Spleen (tissue), 11 donors: ENCODE measurements at regions not wholly inside any gene's neighbourhood (a gene's known extent, or its start where the extent isn't known, plus 50 kb on each side); places are given as distances from the start of the nearest gene placed in this dataset.

Experiments used
- DNase-seq: peaks from one replicate; pipeline ENCODE4 v3.0.0-alpha.2; 2020
- H3K27ac ChIP-seq, 8 donors: fragments of 200-600 bp; sonication (generic) in 7 of 8; 1 replicate in 4 of 8; 2 replicates in 4 of 8; pipeline versions ENCODE4 v1.5.0 to v1.8.0; 2016 to 2021; ENCODE audit warnings: inconsistent platforms in 4 of 8, mild to moderate bottlenecking in 4 of 8, moderate library complexity in 1 of 8
- H3K27me3 ChIP-seq, 7 donors: fragments of 200-600 bp; sonication (generic) in 6 of 7; replicated peaks in 1 of 7; 1 replicate in 4 of 7; 2 replicates in 3 of 7; pipeline versions ENCODE4 v1.5.0 to v1.8.0; 2016 to 2021; ENCODE audit warnings: inconsistent platforms in 3 of 7, mild to moderate bottlenecking in 1 of 7
- H3K36me3 ChIP-seq, 6 donors: fragments of 200-600 bp; sonication (generic) in 5 of 6; 1 replicate in 4 of 6; 2 replicates in 2 of 6; pipeline versions ENCODE4 v1.5.0 to v1.8.0; 2016 to 2021; ENCODE audit warnings: inconsistent platforms in 2 of 6
- H3K4me1 ChIP-seq, 6 donors: fragments of 200-600 bp; sonication (generic) in 5 of 6; 1 replicate in 3 of 6; 2 replicates in 3 of 6; pipeline versions ENCODE4 v1.5.0 to v1.8.0; 2016 to 2021; ENCODE audit warnings: inconsistent platforms in 3 of 6
- H3K4me3 ChIP-seq, 8 donors: fragments of 200-600 bp; sonication (generic) in 7 of 8; 1 replicate in 4 of 8; 2 replicates in 4 of 8; pipeline versions ENCODE4 v1.5.0 to v1.8.0; 2016 to 2021; ENCODE audit warnings: inconsistent platforms in 4 of 8, mild to moderate bottlenecking in 4 of 8, moderate library complexity in 2 of 8
- H3K9me3 ChIP-seq, 8 donors: fragments of 200-600 bp; sonication (generic) in 7 of 8; 1 replicate in 4 of 8; 2 replicates in 4 of 8; pipeline versions ENCODE4 v1.5.0 to v1.8.0; 2016 to 2021; ENCODE audit warnings: inconsistent platforms in 4 of 8
- CTCF ChIP-seq, 11 experiments: fragments of 200-600 bp in 7 of 11; fragments of 450-650 bp in 4 of 11; sonication (generic) in 4 of 11; IDR thresholded peaks in 8 of 11; conservative IDR thresholded peaks in 3 of 11; 1 replicate in 7 of 11; 2 replicates in 4 of 11; pipeline versions ENCODE4 v1.4.0 to v1.8.0; 2016 to 2021; ENCODE audit warnings: antibody characterized with exemption in 11 of 11, inconsistent platforms in 4 of 11, mild to moderate bottlenecking in 1 of 11
- POLR2A ChIP-seq, 3 donors: fragments of 450-650 bp; IDR thresholded peaks; one replicate each; pipeline ENCODE4 v1.5.1; 2017; ENCODE audit warnings: antibody characterized with exemption in 3 of 3, mild to moderate bottlenecking in 1 of 3
- POLR2AphosphoS5 ChIP-seq, 3 donors: sonication (generic); formaldehyde crosslinking; IDR thresholded peaks; one replicate each; pipeline ENCODE4 v1.5.1; 2017; ENCODE audit warnings: antibody characterized with exemption in 3 of 3
- WGBS, 5 donors: extraction: QIAGEN DNeasy Blood & Tissue Kit in 3 of 5; methylation state at CpG; one replicate each; pipeline versions ENCODE4 v1.1.5 to v1.1.7; 2013 to 2018; 5-methylcytosine and 5-hydroxymethylcytosine counted together
- intact Hi-C: fragments of 100-400 bp; cut with DNase I; formaldehyde crosslinking; loops from one replicate; pipeline ENCODE4 v1.15.0; 2023; ENCODE audit warnings: low total_unique reads
- donor health status: healthy with polysubstance abuse.
- donor health status: DM: no; HTN: no; CAD: no; lungs with moderate emphysema.
- donor health status: DM: no; HTN: no; CAD: no.
- donor health status: Bipolar disorder and iron deficiency.
- donor health status: healthy.
- donor health status: DM: no; HTN: no; CAD: no.
- donor health status: DM: yes; HTN: yes; CAD: no.

- no peaks in the 10 kb centered on the region for H3K4me1 ChIP-seq
- no peaks in the 10 kb centered on the region for H3K27me3 ChIP-seq
- H3K4me3 ChIP-seq, result no peak overlapping the region
- no peak for DNase-seq
- intact Hi-C loops, result no loop called here
- TF ChIP-seq CTCF (IDR thresholded peaks at IDR 0.05 in 8 of 11, conservative IDR thresholded peaks at IDR 0.05 in 3 of 11) (no peak), POLR2A (IDR thresholded peaks at IDR 0.05) (no peak), POLR2AphosphoS5 (IDR thresholded peaks at IDR 0.05) (no peak)
- H3K27ac ChIP-seq, result no peak overlapping the region
- H3K9me3 ChIP-seq, result no peaks in the 10 kb centered on the region
- H3K36me3 ChIP-seq, result no peaks in the 10 kb centered on the region
- 68 to 89% (median 75%) methylated on average over 2 of the region's 2 CpGs for WGBS, 5 donors
Measured at GRCh38 chr1:219489636-219490035, 123.3 kb downstream of the ZC3H11B start.

GRCh38 chr1:219488275-219488674, 124.6 kb downstream of the ZC3H11B start:
- 54 to 76% (median 71%) methylated on average over 1 of the region's 1 CpG for WGBS, 5 donors
- no peaks in the 10 kb centered on the region for H3K4me1 ChIP-seq

GRCh38 chr1:219483530-219483929, 129.4 kb downstream of the ZC3H11B start:
- Histone ChIP-seq H3K4me1 (no peaks in the 10 kb centered on the region), H3K9me3 (no peaks in the 10 kb centered on the region), H3K4me3 (no peak overlapping the region), H3K27ac (no peak overlapping the region), H3K36me3 (no peaks in the 10 kb centered on the region), H3K27me3 (no peaks in the 10 kb centered on the region)
- 91 to 98% (median 92%) methylated on average over 1 of the region's 1 CpG for WGBS, 5 donors
- no peak for TF ChIP-seq CTCF (IDR thresholded peaks at IDR 0.05 in 8 of 11, conservative IDR thresholded peaks at IDR 0.05 in 3 of 11)
- intact Hi-C loops, result no loop called here
- DNase-seq, result no peak

More at GRCh38 chr1:219488275-219488674, 124.6 kb downstream of the ZC3H11B start:
- intact Hi-C loops, result no loop called here
- Histone ChIP-seq H3K4me3 (no peak overlapping the region), H3K27me3 (no peaks in the 10 kb centered on the region), H3K9me3 (no peaks in the 10 kb centered on the region), H3K27ac (no peak overlapping the region), H3K36me3 (no peaks in the 10 kb centered on the region)
- no peak for DNase-seq
- TF ChIP-seq CTCF (IDR thresholded peaks at IDR 0.05 in 8 of 11, conservative IDR thresholded peaks at IDR 0.05 in 3 of 11) (no peak), POLR2AphosphoS5 (IDR thresholded peaks at IDR 0.05) (no peak), POLR2A (IDR thresholded peaks at IDR 0.05) (no peak)

GRCh38 chr1:219480011-219480410, 132.9 kb downstream of the ZC3H11B start:
- WGBS, 5 donors, result 93 to 97% (median 95%) methylated on average over 9 to 10 of the region's 10 CpGs
- Histone ChIP-seq H3K27ac (no peak overlapping the region), H3K36me3 (no peaks in the 10 kb centered on the region), H3K27me3 (no peaks in the 10 kb centered on the region), H3K4me3 (no peak overlapping the region), H3K4me1 (no peaks in the 10 kb centered on the region), H3K9me3 (no peaks in the 10 kb centered on the region)
- intact Hi-C loops, result no loop called here
- DNase-seq, result no peak
- TF ChIP-seq CTCF (IDR thresholded peaks at IDR 0.05 in 8 of 11, conservative IDR thresholded peaks at IDR 0.05 in 3 of 11) (no peak), POLR2AphosphoS5 (IDR thresholded peaks at IDR 0.05) (no peak), POLR2A (IDR thresholded peaks at IDR 0.05) (no peak)
